GM12891 (cell line): ENCODE measurements at regions not wholly inside any gene's neighbourhood (a gene's known extent, or its start where the extent isn't known, plus 50 kb on each side); places are given as distances from the start of the nearest gene placed in this dataset.

ENCODE experiments used
- DNase-seq: peaks from one replicate; pipeline ENCODE4 v3.0.0; 2011; ENCODE audit warnings: low spot score; ENCODE audit not compliant: insufficient read length
- FAIRE-seq: peaks from 2 replicates; lab custom pipeline; 2011; peaks lifted over from hg19 to GRCh38; lab: Jason Lieb, UNC
- PAX5 ChIP-seq: IDR thresholded peaks from 2 replicates; pipeline ENCODE4 v1.6.1; 2011; ENCODE audit warnings: low read length, moderate library complexity, mild to moderate bottlenecking; ENCODE audit not compliant: insufficient read depth, severe bottlenecking
- POLR2A ChIP-seq: IDR thresholded peaks from 2 replicates; pipeline ENCODE4 v1.6.1; 2011; ENCODE audit warnings: low read depth, low read length, control low read depth
- POLR2AphosphoS5 ChIP-seq: IDR thresholded peaks from 2 replicates; pipeline ENCODE4 v1.6.1; 2011; ENCODE audit warnings: low read depth, low read length, control low read depth
- POU2F2 ChIP-seq: IDR thresholded peaks from 2 replicates; pipeline ENCODE4 v1.6.1; 2011; ENCODE audit warnings: low read depth, mild to moderate bottlenecking, control low read depth, low read length, moderate library complexity
- SPI1 ChIP-seq: IDR thresholded peaks from 2 replicates; pipeline ENCODE4 v1.6.1; 2011; ENCODE audit warnings: low read depth, low read length, control low read depth
- TAF1 ChIP-seq: IDR thresholded peaks from 2 replicates; pipeline ENCODE4 v1.6.1; 2011; ENCODE audit warnings: low read depth, low read length, control low read depth

GRCh38 chr4:42345962-42346544, 51.2 kb upstream of the SHISA3 start:
- no peak for DNase-seq
- TF ChIP-seq POLR2AphosphoS5: no peak
- TF ChIP-seq TAF1: no peak
- no peak for TF ChIP-seq POLR2A
- no peak for TF ChIP-seq SPI1
- TF ChIP-seq PAX5: no peak
- TF ChIP-seq POU2F2: no peak
- FAIRE-seq: no peak

- DNase-seq (no peak), FAIRE-seq (no peak)
- TF ChIP-seq TAF1 (no peak), POLR2A (no peak), PAX5 (no peak), POLR2AphosphoS5 (no peak), POU2F2 (no peak), SPI1 (no peak)
Observed at GRCh38 chr4:42347076-42347475, 50.2 kb upstream of the SHISA3 start.
